Keratinocyte (primary cell): ENCODE measurements at regions not wholly inside any gene's neighbourhood (a gene's known extent, or its start where the extent isn't known, plus 50 kb on each side); places are given as distances from the start of the nearest gene placed in this dataset.

ENCODE experiments used
- EZH2 ChIP-seq: IDR thresholded peaks from one replicate; pipeline ENCODE4 v1.6.1; 2012; ENCODE audit warnings: inconsistent platforms, mild to moderate bottlenecking, low read length, moderate library complexity
- TF ChIP-seq, protein P1 (sequence below), 3 experiments: IDR thresholded peaks in 1 of 3; conservative IDR thresholded peaks in 1 of 3; optimal IDR thresholded peaks in 1 of 3; 2 replicates in 2 of 3; 3 replicates in 1 of 3; pipeline versions ENCODE3 to v1.5.1; 2011; ENCODE audit warnings: low read length in 3 of 3, mild to moderate bottlenecking in 3 of 3, moderate library complexity in 2 of 3, control low read depth in 1 of 3, inconsistent platforms in 1 of 3; ENCODE audit not compliant: insufficient read depth in 2 of 3; ENCODE audit errors: extremely low read depth in 1 of 3

DNA sequence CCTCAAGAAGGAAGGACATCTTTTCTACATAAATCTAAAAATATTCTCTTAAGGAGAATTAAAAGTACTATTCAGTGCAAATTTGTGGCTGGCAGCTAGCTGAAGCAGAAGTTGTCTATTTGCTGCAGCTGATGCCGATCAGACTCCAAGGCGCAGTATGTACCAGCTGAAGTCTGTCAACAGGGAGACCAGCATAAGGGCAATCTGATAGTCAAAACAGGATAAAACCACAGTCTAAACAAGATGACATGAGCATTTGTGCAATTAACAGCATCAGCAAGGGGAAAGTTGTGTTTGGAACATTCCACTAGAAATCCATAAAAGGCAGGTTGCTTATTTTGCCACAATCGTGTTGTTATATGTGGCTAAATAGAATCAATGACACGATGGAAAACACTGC lies 198.2 kb upstream of the ROBO2 start:
- TF ChIP-seq, protein P1, sequence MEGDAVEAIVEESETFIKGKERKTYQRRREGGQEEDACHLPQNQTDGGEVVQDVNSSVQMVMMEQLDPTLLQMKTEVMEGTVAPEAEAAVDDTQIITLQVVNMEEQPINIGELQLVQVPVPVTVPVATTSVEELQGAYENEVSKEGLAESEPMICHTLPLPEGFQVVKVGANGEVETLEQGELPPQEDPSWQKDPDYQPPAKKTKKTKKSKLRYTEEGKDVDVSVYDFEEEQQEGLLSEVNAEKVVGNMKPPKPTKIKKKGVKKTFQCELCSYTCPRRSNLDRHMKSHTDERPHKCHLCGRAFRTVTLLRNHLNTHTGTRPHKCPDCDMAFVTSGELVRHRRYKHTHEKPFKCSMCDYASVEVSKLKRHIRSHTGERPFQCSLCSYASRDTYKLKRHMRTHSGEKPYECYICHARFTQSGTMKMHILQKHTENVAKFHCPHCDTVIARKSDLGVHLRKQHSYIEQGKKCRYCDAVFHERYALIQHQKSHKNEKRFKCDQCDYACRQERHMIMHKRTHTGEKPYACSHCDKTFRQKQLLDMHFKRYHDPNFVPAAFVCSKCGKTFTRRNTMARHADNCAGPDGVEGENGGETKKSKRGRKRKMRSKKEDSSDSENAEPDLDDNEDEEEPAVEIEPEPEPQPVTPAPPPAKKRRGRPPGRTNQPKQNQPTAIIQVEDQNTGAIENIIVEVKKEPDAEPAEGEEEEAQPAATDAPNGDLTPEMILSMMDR (optimal IDR thresholded peaks at IDR 0.05 in 1 of 3, IDR thresholded peaks at IDR 0.05 in 1 of 3, conservative IDR thresholded peaks at IDR 0.05 in 1 of 3; ENCODE audit: extremely low read depth in 1 of 3, insufficient read depth in 2 of 3, low read length in 3 of 3), result no peak
- TF ChIP-seq EZH2, result no peak
